Right cardiac atrium (tissue), 5 donors: ENCODE measurements at regions not wholly inside any gene's neighbourhood (a gene's known extent, or its start where the extent isn't known, plus 50 kb on each side); places are given as distances from the start of the nearest gene placed in this dataset.

Source experiments
- ATAC-seq, 2 donors: fragments of 200-7000 bp; cut with Tn5 transposase; one replicate each; pipeline versions ENCODE4 v1.8.0 to v1.9.1; 2020; ENCODE audit warnings: moderate library complexity in 2 of 2, mild to moderate bottlenecking in 1 of 2
- DNase-seq, 3 donors: peaks; one replicate each; pipeline ENCODE4 v3.0.0-alpha.2; 2020
- H3K27ac ChIP-seq: one replicate; pipeline ENCODE4 v1.5.1; 2013; ENCODE audit warnings: mild to moderate bottlenecking, low read length, control low read depth, moderate library complexity
- H3K27me3 ChIP-seq: one replicate; pipeline ENCODE4 v1.6.1; 2013; ENCODE audit not compliant: control insufficient read depth, insufficient read depth
- H3K4me1 ChIP-seq: one replicate; pipeline ENCODE4 v1.6.1; 2013; ENCODE audit warnings: low read length; ENCODE audit not compliant: control insufficient read depth, insufficient read depth
- H3K4me3 ChIP-seq: one replicate; pipeline ENCODE4 v1.5.1; 2013; ENCODE audit warnings: low read length, control low read depth
- H3K9me3 ChIP-seq: one replicate; pipeline ENCODE4 v1.6.1; 2013; ENCODE audit warnings: low read length; ENCODE audit not compliant: control insufficient read depth
- WGBS: extraction: QIAGEN DNeasy Blood & Tissue Kit; methylation state at CpG from one replicate; pipeline ENCODE4 v1.1.7; 2013; 5-methylcytosine and 5-hydroxymethylcytosine counted together
- intact Hi-C, 4 donors: fragments of 100-400 bp; cut with DNase I; formaldehyde crosslinking; loops; one replicate each; pipeline versions ENCODE4 v1.11.0 to v1.14.0; 2022 to 2023
- donor health status: healthy with polysubstance abuse.
- donor health status: DM: no; HTN: yes; CAD: no.
- donor health status: DM: no; HTN: no; CAD: no.
- donor health status: DM: no; HTN: yes; CAD: no; lungs with severe emphysema.
- donor health status: DM: yes; HTN: yes; CAD: no.

DNA sequence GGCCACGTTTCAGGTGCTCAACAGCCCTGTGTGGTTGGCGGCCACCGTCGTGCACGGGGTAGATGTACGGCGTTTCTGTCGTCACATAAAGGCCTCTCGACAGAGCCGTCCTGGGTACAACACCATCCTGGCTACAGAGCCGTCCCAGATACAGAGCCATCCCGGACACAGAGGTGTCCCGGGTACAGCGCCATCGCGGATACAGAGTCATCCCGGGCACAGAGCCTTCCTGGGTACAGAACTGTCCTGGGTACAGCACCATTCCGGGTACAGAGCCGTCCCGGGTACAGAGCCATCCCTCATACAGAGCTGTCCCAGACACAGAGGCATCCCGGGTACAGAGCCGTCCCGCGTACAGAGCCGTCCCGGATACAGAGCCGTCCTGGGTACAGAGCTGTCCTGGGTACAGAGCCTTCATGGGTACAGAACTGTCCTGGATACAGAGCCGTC, 222.7 kb upstream of the SOX1 start:
- ATAC-seq (no peak), DNase-seq (no peak)
- Histone ChIP-seq H3K9me3 (no peaks in the 10 kb centered on the region), H3K27ac (no peak overlapping the region), H3K27me3 (peaks cover 3% of the 10 kb centered on the region), H3K4me3 (no peak overlapping the region), H3K4me1 (peaks cover 2% of the 10 kb centered on the region)
- intact Hi-C loops = no loop called here
- WGBS = 96% methylated on average over 28 of the region's 28 CpGs

GRCh38 chr13:111844682-111845081, 222.3 kb upstream of the SOX1 start:
- WGBS = 96% methylated on average over 20 of the region's 20 CpGs
- Histone ChIP-seq H3K4me1 (peaks cover 2% of the 10 kb centered on the region), H3K27me3 (peaks cover 3% of the 10 kb centered on the region), H3K4me3 (no peak overlapping the region), H3K27ac (no peak overlapping the region), H3K9me3 (no peaks in the 10 kb centered on the region)
- ATAC-seq = no peak
- DNase-seq = no peak
- intact Hi-C loops = no loop called here

GRCh38 chr13:111845621-111846351, 221.2 kb upstream of the SOX1 start:
- Histone ChIP-seq H3K4me3 (no peak overlapping the region), H3K27me3 (peaks cover 3% of the 10 kb centered on the region), H3K4me1 (peaks cover 2% of the 10 kb centered on the region), H3K9me3 (no peaks in the 10 kb centered on the region), H3K27ac (no peak overlapping the region)
- 14% methylated on average over 29 of the region's 29 CpGs for WGBS
- DNase-seq = no peak
- intact Hi-C loops = no loop called here
- peak in 1 of 2 donors; percentile 49 for ATAC-seq

GRCh38 chr13:111846391-111847159, 220.4 kb upstream of the SOX1 start:
- H3K27me3 ChIP-seq = peaks cover 3% of the 10 kb centered on the region

GRCh38 chr13:111847964-111848363, 219.0 kb upstream of the SOX1 start:
- no peak for ATAC-seq
- Histone ChIP-seq H3K9me3 (no peaks in the 10 kb centered on the region), H3K4me3 (no peak overlapping the region), H3K27me3 (peaks cover 3% of the 10 kb centered on the region), H3K4me1 (peaks cover 2% of the 10 kb centered on the region), H3K27ac (no peak overlapping the region)
- no peak for DNase-seq
- intact Hi-C loops = no loop called here
- WGBS = 93% methylated on average over 3 of the region's 3 CpGs

More at GRCh38 chr13:111846391-111847159, 220.4 kb upstream of the SOX1 start:
- H3K27ac ChIP-seq = no peak overlapping the region
- no peak for DNase-seq
- WGBS = 20% methylated on average over 14 of the region's 14 CpGs
- no peaks in the 10 kb centered on the region for H3K9me3 ChIP-seq
- intact Hi-C loops = no loop called here
- peaks cover 2% of the 10 kb centered on the region for H3K4me1 ChIP-seq
- H3K4me3 ChIP-seq = no peak overlapping the region
- peak in 1 of 2 donors; percentile 66 for ATAC-seq

DNA sequence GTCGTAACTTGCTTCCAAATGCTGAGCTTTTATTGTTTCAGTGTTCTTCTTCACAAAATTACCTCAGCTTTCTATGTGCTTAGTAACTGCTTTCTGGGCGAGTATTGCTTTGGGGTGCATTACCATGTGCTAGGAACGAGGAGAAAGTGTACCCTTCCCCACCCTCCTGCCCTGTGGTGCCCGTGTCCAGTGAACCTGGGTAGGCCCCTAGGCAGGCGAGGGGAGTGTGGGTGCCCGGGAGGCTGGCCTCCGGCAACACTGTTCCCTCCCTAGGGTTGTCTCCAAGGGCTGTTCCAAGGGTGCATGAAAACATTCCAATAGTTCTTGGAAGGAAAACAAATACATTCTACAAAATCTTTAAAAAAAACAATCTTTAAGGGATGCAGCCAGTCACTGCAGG, 216.5 kb upstream of the SOX1 start:
- Histone ChIP-seq H3K27me3 (peaks cover 3% of the 10 kb centered on the region), H3K27ac (no peak overlapping the region), H3K4me1 (peaks cover 2% of the 10 kb centered on the region), H3K4me3 (no peak overlapping the region), H3K9me3 (no peaks in the 10 kb centered on the region)
- ATAC-seq (no peak), DNase-seq (no peak)
- WGBS = 72% methylated on average over 7 of the region's 7 CpGs
- intact Hi-C loops = no loop called here

DNA sequence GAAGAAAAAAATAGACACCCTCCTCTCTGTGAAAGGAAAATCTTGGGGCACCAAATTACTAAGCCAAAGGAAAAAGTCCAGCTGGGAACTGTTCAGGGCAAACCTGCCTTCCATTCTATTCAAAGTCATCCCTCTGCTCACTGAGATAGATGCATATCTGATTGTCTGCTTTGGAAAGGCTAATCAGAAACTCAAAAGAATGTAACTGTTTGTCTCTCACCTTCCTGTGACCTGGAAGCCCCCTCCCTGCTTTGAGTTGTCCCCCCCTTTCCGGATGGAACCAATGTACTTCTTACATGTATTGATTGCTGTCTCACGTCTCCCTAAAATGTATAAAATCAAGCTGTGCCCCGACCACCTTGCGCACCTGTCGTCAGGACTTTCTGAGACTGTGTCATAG, 216.0 kb upstream of the SOX1 start:
- Histone ChIP-seq H3K27ac (no peak overlapping the region), H3K27me3 (peaks cover 3% of the 10 kb centered on the region), H3K9me3 (no peaks in the 10 kb centered on the region), H3K4me1 (no peaks in the 10 kb centered on the region), H3K4me3 (no peak overlapping the region)
- WGBS = 66% methylated on average over 5 of the region's 5 CpGs
- DNase-seq (no peak), ATAC-seq (no peak)
- intact Hi-C loops = no loop called here

- H3K4me1 ChIP-seq = no peaks in the 10 kb centered on the region
- intact Hi-C loops = no loop called here
- no peak for ATAC-seq
- no peaks in the 10 kb centered on the region for H3K9me3 ChIP-seq
- H3K27ac ChIP-seq = no peak overlapping the region
- 60% methylated on average over 23 of the region's 23 CpGs for WGBS
- H3K4me3 ChIP-seq = no peak overlapping the region
- DNase-seq = no peak
- no peaks in the 10 kb centered on the region for H3K27me3 ChIP-seq
These were observed 214.0 kb upstream of the SOX1 start for GRCh38 chr13:111852725-111853518.

DNA sequence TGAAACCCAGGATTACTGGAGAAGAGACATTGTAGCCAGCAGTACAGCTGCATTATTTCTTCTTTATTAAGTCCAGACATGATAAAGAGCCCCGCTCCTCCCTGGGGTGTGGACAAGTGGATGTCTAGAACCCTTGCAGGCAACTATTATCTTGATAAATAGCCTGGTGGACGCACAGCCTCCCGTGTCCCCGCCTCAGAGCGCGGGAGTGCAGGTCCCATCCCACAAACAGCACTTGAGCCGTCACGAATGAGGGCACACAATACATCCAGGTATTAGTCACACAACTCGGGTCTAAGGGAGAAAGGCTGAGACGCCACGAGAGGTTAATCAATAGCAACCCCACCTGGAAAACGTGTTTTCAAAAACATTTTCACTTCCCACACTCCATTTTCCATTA, 213.2 kb upstream of the SOX1 start:
- no peak overlapping the region for H3K4me3 ChIP-seq
- WGBS = 53% methylated on average over 12 of the region's 12 CpGs
- H3K4me1 ChIP-seq = no peaks in the 10 kb centered on the region
- H3K27me3 ChIP-seq = no peaks in the 10 kb centered on the region
- DNase-seq = no peak
- ATAC-seq = no peak
- no peak overlapping the region for H3K27ac ChIP-seq
- H3K9me3 ChIP-seq = no peaks in the 10 kb centered on the region
- intact Hi-C loops = no loop called here

- 53% methylated on average over 13 of the region's 13 CpGs for WGBS
These were observed 212.5 kb upstream of the SOX1 start for GRCh38 chr13:111854403-111854802.

GRCh38 chr13:111855191-111855590, 211.8 kb upstream of the SOX1 start:
- no peaks in the 10 kb centered on the region for H3K27me3 ChIP-seq
- WGBS = 86% methylated on average over 8 of the region's 8 CpGs
- H3K4me3 ChIP-seq = no peak overlapping the region
- DNase-seq (no peak), ATAC-seq (no peak)
- H3K27ac ChIP-seq = no peak overlapping the region
- no peaks in the 10 kb centered on the region for H3K9me3 ChIP-seq
- intact Hi-C loops = no loop called here
- no peaks in the 10 kb centered on the region for H3K4me1 ChIP-seq

More at GRCh38 chr13:111854403-111854802, 212.5 kb upstream of the SOX1 start:
- no peak overlapping the region for H3K27ac ChIP-seq
- H3K27me3 ChIP-seq = no peaks in the 10 kb centered on the region
- intact Hi-C loops = no loop called here
- H3K4me3 ChIP-seq = no peak overlapping the region
- no peak for ATAC-seq
- no peak for DNase-seq
- no peaks in the 10 kb centered on the region for H3K4me1 ChIP-seq
- H3K9me3 ChIP-seq = no peaks in the 10 kb centered on the region
